ENCODE measurements at regions not wholly inside any gene's neighbourhood (a gene's known extent, or its start where the extent isn't known, plus 50 kb on each side); places are given as distances from the start of the nearest gene placed in this dataset.

GRCh38 chr2:8624855-8625398, 56.9 kb upstream of the ID2 start:
- DNase-seq (ENCODE audit: low spot score) = no peak

- no peak for DNase-seq (ENCODE audit: low spot score)
These were observed 56.2 kb upstream of the ID2 start for GRCh38 chr2:8625399-8626300.

- no peak for DNase-seq (ENCODE audit: low spot score)
These were observed 55.3 kb upstream of the ID2 start for GRCh38 chr2:8626572-8626971.

DNA sequence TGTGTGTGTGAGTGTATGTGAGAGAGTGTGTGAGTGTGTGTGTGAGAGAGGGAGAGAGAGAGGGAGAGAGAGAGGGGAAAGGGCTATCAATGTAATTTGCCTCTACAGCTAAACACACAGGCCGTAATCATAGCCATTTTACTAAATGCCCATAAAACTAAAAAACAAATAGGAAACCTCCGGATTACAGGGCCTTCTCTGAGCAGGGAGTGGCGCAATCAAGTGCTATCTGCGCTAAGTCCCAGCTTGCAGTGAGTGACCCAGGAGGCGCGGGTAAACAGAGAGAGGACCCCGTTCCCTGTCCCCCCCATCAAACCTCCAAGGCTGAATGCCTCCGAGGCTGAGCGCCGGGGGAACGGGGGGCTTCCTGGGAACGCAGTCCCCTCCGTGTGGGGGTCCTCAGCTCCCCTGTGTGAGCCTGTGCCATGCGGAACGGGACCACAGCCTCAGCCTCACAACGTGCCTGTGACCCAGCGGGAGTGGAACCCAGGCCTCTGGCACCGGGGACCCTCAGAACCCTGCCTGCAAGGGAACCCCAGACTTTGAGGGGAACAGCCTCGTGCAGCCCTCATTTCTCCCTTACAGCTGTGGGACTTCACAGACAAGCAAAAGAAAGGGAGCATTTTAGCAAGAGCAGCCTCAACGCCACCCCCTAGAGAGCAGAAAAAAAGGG, 54.7 kb upstream of the ID2 start:
- no peak for DNase-seq (ENCODE audit: low spot score)

DNA sequence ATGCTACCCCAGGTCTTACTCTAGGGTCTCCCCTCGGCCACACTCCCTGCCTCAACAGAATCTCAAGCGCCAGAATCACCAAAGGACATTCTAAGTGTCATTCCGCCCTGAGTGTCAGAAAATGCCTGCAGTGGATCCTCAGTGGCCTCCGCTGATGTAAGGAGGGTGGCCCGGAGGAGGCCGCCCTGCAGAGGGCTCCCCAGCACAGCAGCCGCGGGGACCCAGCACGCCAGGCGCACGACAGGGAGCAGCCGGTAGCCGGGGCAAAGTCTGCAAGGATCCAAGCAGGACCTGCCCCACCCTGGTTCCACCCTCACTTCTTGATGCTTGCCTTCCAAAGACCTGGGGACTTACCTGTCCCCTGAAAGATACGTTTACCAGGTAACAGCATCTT, 54.2 kb upstream of the ID2 start:
- no peak for DNase-seq (ENCODE audit: low spot score)

- DNase-seq (ENCODE audit: low spot score) = no peak
These were observed 53.5 kb upstream of the ID2 start for GRCh38 chr2:8628179-8628865.

DNA sequence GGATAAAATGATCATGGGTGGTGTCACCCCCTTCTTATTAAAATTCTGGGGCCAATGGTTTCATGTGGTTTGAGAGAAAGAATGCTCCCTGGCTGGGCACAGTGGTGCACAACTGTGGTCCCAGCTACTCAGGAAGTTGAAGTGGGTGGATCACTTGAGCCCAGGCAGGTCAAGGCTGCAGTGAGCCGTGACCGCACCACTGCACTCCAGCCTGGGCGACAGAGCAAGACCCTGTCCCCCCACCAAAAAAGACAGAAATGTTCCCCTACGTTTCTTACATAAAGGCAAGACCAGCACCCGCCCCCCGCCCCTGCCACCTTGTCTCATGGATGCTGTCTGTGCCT, 53.0 kb upstream of the ID2 start:
- no peak for DNase-seq (ENCODE audit: low spot score)

DNA sequence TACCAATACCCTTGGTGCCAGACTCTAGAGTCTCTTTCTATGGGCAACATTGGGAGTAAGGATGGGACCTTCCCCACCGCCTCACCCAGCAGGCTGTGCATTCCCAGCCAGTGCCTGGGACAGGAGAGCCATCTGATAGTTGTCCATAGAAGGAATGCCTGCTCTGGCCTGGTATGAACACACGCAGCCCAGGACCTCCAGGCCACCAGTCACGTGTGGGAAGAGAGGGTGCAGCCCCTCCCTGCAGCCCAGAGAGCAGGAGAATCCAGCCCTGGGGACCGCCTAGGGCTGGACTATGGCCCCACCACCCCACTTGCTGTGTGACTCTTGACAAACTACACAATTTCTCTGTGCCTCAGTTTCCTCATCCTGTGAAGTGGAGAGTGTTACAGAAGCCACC, 52.5 kb upstream of the ID2 start:
- DNase-seq (ENCODE audit: low spot score) = no peak

DNA sequence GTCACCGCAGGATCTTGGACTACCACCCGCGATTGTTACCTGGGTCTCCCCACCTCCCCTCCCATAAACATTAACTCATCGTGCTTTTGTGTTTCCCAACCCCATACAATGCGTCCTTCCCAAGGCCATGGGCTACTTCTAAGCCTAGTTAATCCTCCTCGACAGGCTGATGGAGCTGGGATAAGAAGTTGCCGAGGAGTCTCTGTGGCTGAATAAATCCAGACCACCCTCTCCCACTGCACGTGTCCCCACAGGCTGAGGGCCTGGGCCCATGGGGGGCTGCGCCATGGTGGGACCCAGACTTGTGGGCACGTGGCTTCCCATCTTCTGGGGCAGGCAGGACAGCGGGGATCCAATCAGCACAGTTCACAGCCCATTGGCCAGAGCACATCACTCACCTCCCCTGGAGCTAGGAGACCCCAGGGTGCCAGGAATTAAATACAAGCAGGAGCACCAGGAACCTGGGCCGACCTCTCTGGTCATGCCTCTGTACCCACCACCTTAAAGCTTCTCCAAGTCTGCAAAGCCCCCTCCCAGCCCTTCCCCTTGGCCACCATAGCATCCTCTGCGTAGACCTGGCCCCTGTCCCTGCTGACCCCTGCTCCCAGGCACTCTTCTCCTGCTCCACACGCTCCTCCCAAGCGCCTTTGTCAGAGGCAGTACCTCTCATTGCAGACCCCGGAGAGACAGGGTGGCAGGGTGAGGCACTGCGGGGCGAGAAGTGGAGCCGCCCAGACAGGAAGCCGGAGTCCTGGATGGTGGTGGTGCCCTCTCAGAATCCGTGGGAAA, 51.0 kb upstream of the ID2 start:
- no peak for DNase-seq (ENCODE audit: low spot score)

DNA sequence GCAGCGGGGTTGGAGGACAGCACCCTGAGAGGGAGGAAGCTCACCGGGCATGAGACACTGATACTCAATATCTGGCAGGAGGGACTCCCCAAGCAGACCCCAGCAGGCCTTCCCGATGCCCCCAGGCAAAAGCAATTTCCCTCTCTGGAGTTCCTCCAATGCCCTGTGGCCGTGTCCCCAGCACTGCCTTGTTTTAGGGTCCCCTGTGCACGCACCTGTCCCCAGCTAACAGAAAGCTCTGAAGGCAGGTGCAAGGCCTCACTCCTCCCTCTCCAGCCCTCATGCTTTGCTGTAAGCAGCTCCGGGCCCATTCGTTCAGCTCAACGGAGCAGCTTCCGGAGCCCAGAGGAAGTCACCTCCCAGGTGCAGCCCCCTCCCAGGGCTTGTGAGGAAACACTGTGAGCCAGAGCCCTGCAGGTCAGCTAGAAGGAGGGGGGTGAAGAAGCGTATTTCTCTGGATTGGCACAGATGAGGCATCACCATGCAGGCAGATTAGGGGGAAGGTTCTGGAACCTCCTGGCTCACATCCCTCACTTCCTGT, 50.3 kb upstream of the ID2 start:
- DNase-seq (ENCODE audit: low spot score) = no peak
